Fibroblast of pulmonary artery (primary cell): ENCODE measurements at regions not wholly inside any gene's neighbourhood (a gene's known extent, or its start where the extent isn't known, plus 50 kb on each side); places are given as distances from the start of the nearest gene placed in this dataset.
A peak's percentile ranks its signal among the peaks of the same experiment; 100 is the strongest.
"Not testable (repeated sequence)": the region's sequence is repeated elsewhere in the genome, so short reads cannot be mapped to it uniquely, and the experiment has no call there.

Experiments
- DNase-seq: peaks from one replicate; pipeline ENCODE4 v3.0.0-alpha.2; 2010; ENCODE audit warnings: low read depth
- H3K4me3 ChIP-seq: replicated peaks from 2 replicates; pipeline ENCODE4 v1.5.1; 2011; ENCODE audit warnings: low read depth, mild to moderate bottlenecking, control low read depth, low read length, moderate library complexity
- CTCF ChIP-seq: IDR thresholded peaks from 2 replicates; pipeline ENCODE4 v1.5.1; 2011; ENCODE audit warnings: mild to moderate bottlenecking, control low read depth, low read length, inconsistent platforms; ENCODE audit errors: missing control alignments

- DNase-seq, result no peak
- H3K4me3 ChIP-seq, result no peak overlapping the region
- no peak for TF ChIP-seq CTCF
Observed at GRCh38 chr6:138667408-138667807, 106.2 kb upstream of the CCDC28A start.

GRCh38 chr6:138671351-138671750 lies 102.2 kb upstream of the CCDC28A start:
- DNase-seq, result no peak
- H3K4me3 ChIP-seq, result no peak overlapping the region
- no peak for TF ChIP-seq CTCF

GRCh38 chr6:138673346-138674014 lies 100.1 kb upstream of the CCDC28A start:
- DNase-seq, result peak; percentile 34
- no peak for TF ChIP-seq CTCF
- no peak overlapping the region for H3K4me3 ChIP-seq

- DNase-seq, H3K4me3 ChIP-seq: not testable (repeated sequence)
Observed at GRCh38 chr6:138674444-138674843, 99.1 kb upstream of the CCDC28A start.

GRCh38 chr6:138677538-138677937 lies 96.0 kb upstream of the CCDC28A start:
- DNase-seq, result no peak
- no peak overlapping the region for H3K4me3 ChIP-seq
- TF ChIP-seq CTCF, result no peak

GRCh38 chr6:138678168-138678567 lies 95.4 kb upstream of the CCDC28A start:
- DNase-seq, result no peak
- no peak overlapping the region for H3K4me3 ChIP-seq
- TF ChIP-seq CTCF, result no peak

GRCh38 chr6:138680085-138680484 lies 93.5 kb upstream of the CCDC28A start:
- no peak for DNase-seq
- no peak for TF ChIP-seq CTCF
- H3K4me3 ChIP-seq, result no peak overlapping the region
